LNCaP clone FGC (cell line): ENCODE measurements at regions not wholly inside any gene's neighbourhood (a gene's known extent, or its start where the extent isn't known, plus 50 kb on each side); places are given as distances from the start of the nearest gene placed in this dataset.

Experiments used
- DNase-seq: peaks from one replicate; pipeline ENCODE4 v3.0.0-alpha.2; 2011; ENCODE audit warnings: low read depth
- H3K4me3 ChIP-seq: 2 replicates; pipeline ENCODE4 v1.5.1; 2011; ENCODE audit warnings: mild to moderate bottlenecking, low read depth, low read length, control low read depth
- CTCF ChIP-seq: IDR thresholded peaks from 2 replicates; pipeline ENCODE4 v1.5.1; 2012; ENCODE audit warnings: mild to moderate bottlenecking; ENCODE audit not compliant: control insufficient read depth, insufficient read depth; ENCODE audit errors: extremely low read depth

- TF ChIP-seq CTCF: no peak
- no peak overlapping the region for H3K4me3 ChIP-seq
- DNase-seq: no peak
Observed at GRCh38 chr12:106001837-106002218, 136.9 kb downstream of the NUAK1 start.

- DNase-seq: no peak
- H3K4me3 ChIP-seq: no peak overlapping the region
- no peak for TF ChIP-seq CTCF
Observed at GRCh38 chr12:106003297-106003696, 135.5 kb downstream of the NUAK1 start.

- no peak overlapping the region for H3K4me3 ChIP-seq
- TF ChIP-seq CTCF: no peak
- no peak for DNase-seq
Observed at GRCh38 chr12:106004289-106004688, 134.5 kb downstream of the NUAK1 start.

GRCh38 chr12:106006382-106006781 lies 132.4 kb downstream of the NUAK1 start:
- no peak for TF ChIP-seq CTCF
- no peak overlapping the region for H3K4me3 ChIP-seq
- DNase-seq: no peak

DNA sequence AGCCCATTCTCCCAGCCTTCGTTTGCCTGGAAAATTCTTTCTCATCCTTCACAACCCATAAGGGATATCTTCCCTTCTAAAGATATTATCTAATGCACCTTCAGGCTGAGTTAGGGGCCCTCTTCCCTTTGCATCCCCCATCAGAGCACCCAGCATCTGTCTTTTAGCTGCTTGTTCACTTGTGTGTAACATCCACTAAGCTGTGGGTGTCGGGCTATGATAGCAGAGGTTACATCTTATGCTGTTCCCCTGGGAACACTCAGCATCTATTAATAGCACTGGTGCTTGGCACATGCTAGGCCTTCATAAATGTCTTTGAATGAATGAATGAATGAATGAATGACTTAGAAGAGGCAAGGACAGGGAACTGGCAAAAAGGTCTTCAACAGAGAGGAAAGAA lies 131.8 kb downstream of the NUAK1 start:
- H3K4me3 ChIP-seq: no peak overlapping the region

GRCh38 chr12:106010741-106011140 lies 128.0 kb downstream of the NUAK1 start:
- no peak overlapping the region for H3K4me3 ChIP-seq
- no peak for TF ChIP-seq CTCF
- no peak for DNase-seq

More for the DNA sequence above, 131.8 kb downstream of the NUAK1 start:
- TF ChIP-seq CTCF: no peak
- DNase-seq: no peak
